HEK293T (cell line): ENCODE measurements at regions not wholly inside any gene's neighbourhood (a gene's known extent, or its start where the extent isn't known, plus 50 kb on each side); places are given as distances from the start of the nearest gene placed in this dataset.

ENCODE experiments used
- CTCF ChIA-PET: fragments of 350-600 bp; formaldehyde crosslinking; extraction: SDS; loops from one replicate; lab custom pipeline; 2021; ENCODE audit warnings: antibody characterized with exemption, inconsistent platforms; lab: Yijun Ruan, JAX
- POLR2A ChIA-PET: fragments of 350-600 bp; formaldehyde crosslinking; extraction: SDS; loops from one replicate; lab custom pipeline; 2020; ENCODE audit warnings: antibody characterized with exemption, inconsistent platforms; lab: Yijun Ruan, JAX
- DNase-seq: peaks from one replicate; pipeline ENCODE4 v3.0.0; 2012; ENCODE audit warnings: mixed read lengths; ENCODE audit errors: extremely low spot score
- ARNT ChIP-seq: fragments of 450-650 bp; IDR thresholded peaks from 2 replicates; pipeline ENCODE4 v1.6.1; 2017; ENCODE audit warnings: mild to moderate bottlenecking
- BHLHE40 ChIP-seq: fragments of 450-650 bp; IDR thresholded peaks from 2 replicates; pipeline ENCODE4 v1.6.1; 2016; ENCODE audit warnings: mild to moderate bottlenecking, moderate library complexity, borderline replicate concordance
- CTBP1 ChIP-seq: fragments of 450-650 bp; IDR thresholded peaks from 2 replicates; pipeline ENCODE4 v1.6.1; 2016; ENCODE audit warnings: borderline replicate concordance
- ELF4 ChIP-seq: fragments of 450-650 bp; IDR thresholded peaks from 2 replicates; pipeline ENCODE4 v1.6.1; 2017; ENCODE audit warnings: antibody characterized with exemption
- FOXA1 ChIP-seq: fragments of 450-650 bp; IDR thresholded peaks from 2 replicates; pipeline ENCODE4 v1.6.1; 2016; ENCODE audit warnings: mild to moderate bottlenecking
- FOXK2 ChIP-seq: fragments of 450-650 bp; IDR thresholded peaks from 2 replicates; pipeline ENCODE4 v1.6.1; 2016; ENCODE audit warnings: mild to moderate bottlenecking
- FOXM1 ChIP-seq: fragments of 450-650 bp; IDR thresholded peaks from 2 replicates; pipeline ENCODE4 v1.6.1; 2017; ENCODE audit warnings: mild to moderate bottlenecking, borderline replicate concordance
- HDGF ChIP-seq: fragments of 450-650 bp; IDR thresholded peaks from 2 replicates; pipeline ENCODE4 v1.6.1; 2017; ENCODE audit warnings: antibody characterized with exemption, borderline replicate concordance
- L3MBTL2 ChIP-seq: fragments of 450-650 bp; conservative IDR thresholded peaks from 2 replicates; pipeline ENCODE4 v1.6.1; 2016; ENCODE audit warnings: mild to moderate bottlenecking
- LEF1 ChIP-seq: fragments of 450-650 bp; IDR thresholded peaks from 2 replicates; pipeline ENCODE4 v1.6.1; 2017; ENCODE audit warnings: mild to moderate bottlenecking, borderline replicate concordance
- NFRKB ChIP-seq: fragments of 450-650 bp; IDR thresholded peaks from 2 replicates; pipeline ENCODE4 v1.6.1; 2016; ENCODE audit warnings: mild to moderate bottlenecking, moderate library complexity
- PKNOX1 ChIP-seq: fragments of 450-650 bp; IDR thresholded peaks from 2 replicates; pipeline ENCODE4 v1.6.1; 2016
- SP1 ChIP-seq: fragments of 450-650 bp; IDR thresholded peaks from 2 replicates; pipeline ENCODE4 v1.6.1; 2017
- SUZ12 ChIP-seq: fragments of 450-650 bp; IDR thresholded peaks from 2 replicates; pipeline ENCODE4 v1.6.1; 2016; ENCODE audit warnings: mild to moderate bottlenecking
- TARDBP ChIP-seq: fragments of 450-650 bp; IDR thresholded peaks from 2 replicates; pipeline ENCODE4 v1.6.1; 2016
- ZNF384 ChIP-seq: fragments of 450-650 bp; IDR thresholded peaks from 2 replicates; pipeline ENCODE4 v1.6.1; 2016

- POLR2A ChIA-PET = no interaction called here
- CTCF ChIA-PET = no interaction called here
- TF ChIP-seq FOXA1 (no peak), FOXK2 (no peak), FOXM1 (no peak), ARNT (no peak), PKNOX1 (no peak), LEF1 (no peak), ELF4 (no peak), SP1 (no peak), NFRKB (no peak), SUZ12 (no peak), HDGF (no peak), BHLHE40 (no peak), L3MBTL2 (no peak), CTBP1 (no peak), TARDBP (no peak), ZNF384 (no peak)
- DNase-seq = no peak
Measured at GRCh38 chr3:157926822-157927221, 179.4 kb downstream of the SHOX2 start.

DNA sequence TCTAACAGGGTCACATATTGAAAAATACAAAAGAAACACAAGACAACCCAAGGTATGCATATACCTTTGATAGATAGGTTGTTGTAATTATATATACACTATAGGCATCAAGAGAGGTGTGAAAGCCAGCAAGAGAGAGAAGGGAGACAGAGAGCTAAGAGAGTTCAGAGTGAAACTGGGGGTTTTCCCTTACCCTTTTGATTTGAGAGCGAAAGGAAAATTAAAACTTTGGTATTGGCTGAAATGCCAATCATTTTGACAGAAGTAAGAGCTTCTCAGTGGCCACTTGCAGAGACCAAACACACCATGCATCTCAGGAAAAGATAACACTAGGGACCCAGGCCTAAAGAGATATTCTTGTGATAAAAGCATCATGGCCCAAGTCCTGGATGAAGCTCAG is 183.6 kb downstream of the SHOX2 start:
- no peak for TF ChIP-seq BHLHE40
- TF ChIP-seq FOXM1 = no peak
- TF ChIP-seq TARDBP = no peak
- TF ChIP-seq LEF1 = no peak
- TF ChIP-seq HDGF = no peak
- TF ChIP-seq FOXK2 = no peak
- no peak for TF ChIP-seq SP1
- no peak for TF ChIP-seq ELF4
- no peak for TF ChIP-seq PKNOX1
- CTCF ChIA-PET = no interaction called here
- POLR2A ChIA-PET = no interaction called here
- DNase-seq = no peak

- no peak for DNase-seq
- no peak for TF ChIP-seq BHLHE40
- no peak for TF ChIP-seq TARDBP
- TF ChIP-seq NFRKB = no peak
- TF ChIP-seq ARNT = no peak
- TF ChIP-seq SP1 = no peak
- no peak for TF ChIP-seq FOXM1
- CTCF ChIA-PET = no interaction called here
- POLR2A ChIA-PET = no interaction called here
Measured at GRCh38 chr3:157921811-157922210, 184.4 kb downstream of the SHOX2 start.

- TF ChIP-seq ARNT (no peak), SUZ12 (no peak), FOXM1 (no peak), BHLHE40 (no peak), LEF1 (no peak), CTBP1 (no peak), TARDBP (no peak), NFRKB (no peak), ELF4 (no peak), PKNOX1 (no peak), FOXA1 (no peak), FOXK2 (no peak), L3MBTL2 (no peak), ZNF384 (no peak)
- CTCF ChIA-PET = interaction anchor here (0.6 kb wide), 1 partner anchor 22 kb away, joined by 3 read pairs; no protein-coding TSS in a partner anchor
Measured at GRCh38 chr3:157920822-157921700, 185.2 kb downstream of the SHOX2 start.

DNA sequence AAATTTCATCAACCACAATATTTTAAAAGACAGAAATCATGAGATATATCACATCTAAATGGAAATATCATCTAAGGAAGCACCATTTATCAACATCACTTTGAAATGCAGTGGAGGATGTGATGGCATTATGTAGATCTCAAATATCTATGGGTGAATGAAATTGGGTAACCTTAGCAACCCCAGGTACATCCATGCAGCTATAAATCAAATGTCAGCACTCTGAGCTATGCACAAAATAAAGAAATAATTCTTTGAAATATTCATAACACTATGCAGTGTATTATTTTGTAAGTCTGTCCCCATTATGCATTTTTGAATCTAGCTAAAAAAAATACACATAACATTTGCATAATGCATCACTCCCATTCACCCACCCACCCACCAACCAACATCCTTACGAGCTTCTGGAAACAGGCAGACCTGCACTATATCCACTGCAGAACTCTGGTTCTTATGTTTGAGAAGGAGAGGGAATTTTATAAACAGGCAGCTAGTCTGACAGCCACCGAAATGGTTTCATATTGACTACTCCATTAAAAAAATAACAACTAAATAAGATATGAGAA is 186.8 kb downstream of the SHOX2 start:
- TF ChIP-seq CTBP1 = no peak
- TF ChIP-seq FOXK2 = no peak
- no peak for TF ChIP-seq FOXA1
- no peak for TF ChIP-seq FOXM1
- no peak for TF ChIP-seq SUZ12
- TF ChIP-seq SP1 = no peak
- ChIA-PET CTCF (no interaction called here), POLR2A (no interaction called here)
- no peak for DNase-seq

More at GRCh38 chr3:157920822-157921700, 185.2 kb downstream of the SHOX2 start:
- no peak for DNase-seq
- POLR2A ChIA-PET = no interaction called here

DNA sequence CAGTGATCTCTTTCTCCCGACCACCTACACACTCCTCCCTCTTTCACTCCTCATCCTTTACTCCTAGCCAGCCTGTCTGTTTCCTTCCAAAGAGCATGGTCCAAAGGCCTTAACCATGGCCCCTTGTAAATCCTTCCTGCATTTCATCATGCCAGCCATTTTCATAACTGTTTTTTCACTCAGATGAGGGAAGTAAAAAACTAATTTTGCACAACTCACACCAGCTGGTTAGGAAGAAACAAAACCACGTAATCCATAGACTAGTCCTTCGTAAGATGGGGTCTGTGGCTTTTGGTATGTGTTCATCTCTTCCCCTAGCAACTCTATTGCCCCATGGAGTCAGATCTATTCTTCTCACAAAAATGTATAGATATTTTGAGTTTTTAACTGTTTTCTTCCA is 187.8 kb downstream of the SHOX2 start:
- ChIA-PET POLR2A (no interaction called here), CTCF (no interaction called here)
- TF ChIP-seq NFRKB (no peak), SUZ12 (no peak), CTBP1 (no peak), LEF1 (no peak), ELF4 (no peak), HDGF (no peak), FOXM1 (no peak), PKNOX1 (no peak), SP1 (no peak), FOXA1 (no peak), TARDBP (no peak), L3MBTL2 (no peak), FOXK2 (no peak), ZNF384 (no peak), ARNT (no peak), BHLHE40 (no peak)
- DNase-seq = no peak
